NCI-H146 treated with DMSO at 0.1 percent for 48 hours (cell line): ENCODE measurements at regions not wholly inside any gene's neighbourhood (a gene's known extent, or its start where the extent isn't known, plus 50 kb on each side); places are given as distances from the start of the nearest gene placed in this dataset.

Experiments used
- DNase-seq: peaks from one replicate; lab custom pipeline; 2025; ENCODE audit not compliant: unreplicated experiment; lab: John Stamatoyannopoulos, UW

- DNase-seq = no peak
Measured at GRCh38 chrX:40323977-40324376, 226.2 kb upstream of the BCOR start.

- DNase-seq = no peak
Measured at GRCh38 chrX:40320819-40321218, 223.1 kb upstream of the BCOR start.

GRCh38 chrX:40318801-40319200 lies 221.0 kb upstream of the BCOR start:
- DNase-seq = no peak

- DNase-seq = no peak
Measured at GRCh38 chrX:40318076-40318475, 220.3 kb upstream of the BCOR start.

GRCh38 chrX:40316502-40316901 lies 218.7 kb upstream of the BCOR start:
- no peak for DNase-seq

GRCh38 chrX:40314070-40314469 lies 216.3 kb upstream of the BCOR start:
- peak; percentile 33 for DNase-seq

GRCh38 chrX:40313269-40313668 lies 215.5 kb upstream of the BCOR start:
- DNase-seq = no peak

- no peak for DNase-seq
Measured at GRCh38 chrX:40310447-40310846, 212.7 kb upstream of the BCOR start.

GRCh38 chrX:40310016-40310415 lies 212.3 kb upstream of the BCOR start:
- DNase-seq = no peak

- no peak for DNase-seq
Measured at GRCh38 chrX:40307871-40308270, 210.1 kb upstream of the BCOR start.

- DNase-seq = no peak
Measured at GRCh38 chrX:40304115-40304514, 206.4 kb upstream of the BCOR start.

- DNase-seq = no peak
Measured at GRCh38 chrX:40303256-40304077, 205.7 kb upstream of the BCOR start.

- DNase-seq = no peak
Measured at GRCh38 chrX:40300286-40300890, 202.6 kb upstream of the BCOR start.

GRCh38 chrX:40299641-40300046 lies 201.9 kb upstream of the BCOR start:
- no peak for DNase-seq

- no peak for DNase-seq
Measured at GRCh38 chrX:40298572-40299479, 201.1 kb upstream of the BCOR start.

- no peak for DNase-seq
Measured at GRCh38 chrX:40298069-40298468, 200.3 kb upstream of the BCOR start.

- no peak for DNase-seq
Measured at GRCh38 chrX:40291553-40291952, 193.8 kb upstream of the BCOR start.

GRCh38 chrX:40290517-40290916 lies 192.8 kb upstream of the BCOR start:
- DNase-seq = no peak

GRCh38 chrX:40285876-40286275 lies 188.1 kb upstream of the BCOR start:
- DNase-seq = no peak

- no peak for DNase-seq
Measured at GRCh38 chrX:40284852-40285251, 187.1 kb upstream of the BCOR start.

- no peak for DNase-seq
Measured at GRCh38 chrX:40283981-40284380, 186.2 kb upstream of the BCOR start.
